ENCODE measurements at regions not wholly inside any gene's neighbourhood (a gene's known extent, or its start where the extent isn't known, plus 50 kb on each side); places are given as distances from the start of the nearest gene placed in this dataset.

DNA sequence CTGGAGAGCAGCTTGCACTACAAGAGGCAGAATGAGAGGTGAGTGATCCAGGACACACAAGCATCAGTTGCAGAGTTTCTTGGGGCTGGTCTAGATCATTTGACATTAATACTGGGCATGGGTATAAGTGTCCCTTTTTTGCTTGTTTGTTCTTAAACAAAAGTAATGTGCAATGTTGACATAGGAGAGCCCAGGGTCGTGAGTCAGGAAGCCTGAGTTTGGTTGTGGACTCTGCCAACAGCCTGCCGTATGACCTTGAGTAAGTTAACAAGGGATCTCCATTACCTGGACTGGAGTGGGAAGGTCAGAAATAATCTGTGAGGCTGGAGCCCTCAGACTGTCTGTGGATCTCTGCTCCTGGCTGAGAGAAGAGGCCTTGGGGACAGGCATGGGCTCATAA is 170.3 kb downstream of the KCNA5 start:
- Histone ChIP-seq H3K27ac (no peak overlapping the region), H3K4me3 (no peak overlapping the region), H3K9me3 (no peaks in the 10 kb centered on the region), H3K4me1 (peaks cover 5% of the 10 kb centered on the region), H3K27me3 (no peaks in the 10 kb centered on the region), H3K36me3 (ENCODE audit: low read depth, missing control alignments) (no peaks in the 10 kb centered on the region)
- no peak for DNase-seq
- intact Hi-C loops (cut with DNase I; ENCODE audit: low total_unique reads), result no loop called here
- TF ChIP-seq POLR2A (IDR thresholded peaks at IDR 0.05), result no peak
- TF ChIP-seq, protein P1, sequence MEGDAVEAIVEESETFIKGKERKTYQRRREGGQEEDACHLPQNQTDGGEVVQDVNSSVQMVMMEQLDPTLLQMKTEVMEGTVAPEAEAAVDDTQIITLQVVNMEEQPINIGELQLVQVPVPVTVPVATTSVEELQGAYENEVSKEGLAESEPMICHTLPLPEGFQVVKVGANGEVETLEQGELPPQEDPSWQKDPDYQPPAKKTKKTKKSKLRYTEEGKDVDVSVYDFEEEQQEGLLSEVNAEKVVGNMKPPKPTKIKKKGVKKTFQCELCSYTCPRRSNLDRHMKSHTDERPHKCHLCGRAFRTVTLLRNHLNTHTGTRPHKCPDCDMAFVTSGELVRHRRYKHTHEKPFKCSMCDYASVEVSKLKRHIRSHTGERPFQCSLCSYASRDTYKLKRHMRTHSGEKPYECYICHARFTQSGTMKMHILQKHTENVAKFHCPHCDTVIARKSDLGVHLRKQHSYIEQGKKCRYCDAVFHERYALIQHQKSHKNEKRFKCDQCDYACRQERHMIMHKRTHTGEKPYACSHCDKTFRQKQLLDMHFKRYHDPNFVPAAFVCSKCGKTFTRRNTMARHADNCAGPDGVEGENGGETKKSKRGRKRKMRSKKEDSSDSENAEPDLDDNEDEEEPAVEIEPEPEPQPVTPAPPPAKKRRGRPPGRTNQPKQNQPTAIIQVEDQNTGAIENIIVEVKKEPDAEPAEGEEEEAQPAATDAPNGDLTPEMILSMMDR (IDR thresholded peaks at IDR 0.05), result no peak
- 37 to 39% methylated on average over 2 of the region's 2 CpGs for WGBS, 2 donors

DNA sequence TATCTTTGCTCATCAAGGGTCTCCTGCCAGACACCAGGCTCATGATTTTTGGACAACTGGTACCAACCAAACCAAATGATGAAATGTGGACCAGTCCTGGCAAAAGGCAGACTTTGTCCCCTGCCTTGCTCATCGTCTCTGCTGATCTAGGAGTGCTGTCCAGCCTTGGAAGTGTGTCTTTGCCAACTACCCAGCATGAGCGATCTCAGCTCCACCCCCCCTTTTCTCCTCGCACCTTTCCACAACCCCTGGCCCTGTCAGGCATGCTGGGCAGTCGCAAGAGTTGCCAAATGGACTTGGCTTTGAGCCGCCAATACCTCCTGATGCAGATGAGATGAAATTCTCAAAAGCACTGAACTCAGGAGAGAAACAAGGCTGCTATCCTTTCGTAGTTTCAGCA is 174.3 kb downstream of the KCNA5 start:
- intact Hi-C loops (cut with DNase I; ENCODE audit: low total_unique reads), result no loop called here
- no peaks in the 10 kb centered on the region for H3K27me3 ChIP-seq
- no peak overlapping the region for H3K27ac ChIP-seq
- WGBS, 2 donors, result 90 to 94% methylated on average over 6 of the region's 6 CpGs
- TF ChIP-seq, protein P1 (IDR thresholded peaks at IDR 0.05), result no peak
- TF ChIP-seq POLR2A (IDR thresholded peaks at IDR 0.05), result no peak
- H3K4me3 ChIP-seq, result no peak overlapping the region
- no peaks in the 10 kb centered on the region for H3K9me3 ChIP-seq
- DNase-seq, result no peak
- H3K4me1 ChIP-seq, result peaks cover 2% of the 10 kb centered on the region
- no peaks in the 10 kb centered on the region for H3K36me3 ChIP-seq (ENCODE audit: low read depth, missing control alignments)

DNA sequence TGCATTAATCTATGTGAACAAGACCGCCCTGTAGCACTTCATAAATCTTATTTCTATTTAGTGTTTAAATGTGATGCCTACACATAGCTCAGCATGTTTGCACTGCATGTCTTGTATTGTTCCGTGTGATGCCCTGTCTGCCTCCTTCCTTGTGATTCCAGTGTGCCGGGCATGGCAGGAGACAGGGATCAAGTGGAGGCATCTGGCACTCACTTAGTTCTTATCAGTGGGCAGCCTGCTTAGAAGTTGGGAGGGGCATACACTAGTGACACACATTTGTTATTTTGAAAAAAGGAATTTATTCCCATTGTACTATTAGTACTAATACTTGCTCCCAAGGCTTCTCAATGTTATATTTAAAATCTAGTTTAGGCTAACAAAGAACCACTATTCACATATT is 176.4 kb downstream of the KCNA5 start:
- Histone ChIP-seq H3K27ac (no peak overlapping the region), H3K4me1 (no peaks in the 10 kb centered on the region), H3K36me3 (ENCODE audit: low read depth, missing control alignments) (no peaks in the 10 kb centered on the region), H3K9me3 (no peaks in the 10 kb centered on the region), H3K27me3 (no peaks in the 10 kb centered on the region), H3K4me3 (no peak overlapping the region)
- no peak for DNase-seq
- intact Hi-C loops (cut with DNase I; ENCODE audit: low total_unique reads), result no loop called here
- 78 to 79% methylated on average over 3 of the region's 3 CpGs for WGBS, 2 donors
- no peak for TF ChIP-seq POLR2A (IDR thresholded peaks at IDR 0.05)
- TF ChIP-seq, protein P1 (IDR thresholded peaks at IDR 0.05), result no peak

DNA sequence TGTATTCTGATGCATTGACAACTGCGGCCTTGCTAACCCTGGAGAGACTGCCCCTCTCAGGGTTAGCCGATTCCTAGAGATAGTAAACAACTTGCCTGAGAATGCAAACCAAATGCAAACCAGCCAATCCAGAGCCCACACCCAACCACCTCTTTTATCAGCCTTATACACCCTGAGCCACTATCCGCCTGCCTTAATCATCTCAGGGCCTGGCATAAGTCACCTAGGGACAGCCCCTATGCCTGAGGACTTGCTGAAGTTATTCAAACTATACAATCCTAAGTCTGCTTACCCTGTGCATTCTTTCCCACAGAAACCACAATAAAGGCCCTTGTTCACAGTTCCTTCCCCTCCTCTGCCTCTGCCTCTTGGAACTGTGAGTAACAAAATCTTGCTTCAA is 177.2 kb downstream of the KCNA5 start:
- WGBS, 2 donors, result 80 to 87% methylated on average over 3 of the region's 3 CpGs
- intact Hi-C loops (cut with DNase I; ENCODE audit: low total_unique reads), result no loop called here

DNA sequence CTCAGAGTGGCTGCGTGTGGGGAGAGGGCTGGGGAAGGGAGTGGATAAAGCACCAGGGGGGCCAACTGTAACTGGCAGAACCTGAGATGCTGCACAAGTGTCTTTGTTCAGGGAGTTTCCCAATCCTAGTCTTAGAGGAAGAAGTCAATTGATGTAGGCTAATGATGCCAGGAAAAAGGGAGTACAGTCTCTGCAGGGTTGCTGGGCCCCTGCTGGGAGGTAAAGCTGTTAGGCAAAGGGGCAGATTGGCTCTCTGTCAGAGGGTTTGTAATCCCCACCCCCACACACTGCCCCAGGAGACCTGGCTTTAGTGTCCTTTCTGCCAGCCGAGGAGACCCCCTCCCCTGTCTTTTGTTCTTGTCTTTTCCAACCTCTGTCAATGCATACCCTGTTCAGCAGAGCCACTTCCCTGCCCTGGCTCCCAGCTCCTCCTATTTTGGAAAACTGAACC is 178.4 kb downstream of the KCNA5 start:
- Histone ChIP-seq H3K27me3 (no peaks in the 10 kb centered on the region), H3K36me3 (ENCODE audit: low read depth, missing control alignments) (no peaks in the 10 kb centered on the region), H3K4me3 (no peak overlapping the region), H3K4me1 (no peaks in the 10 kb centered on the region), H3K27ac (no peak overlapping the region), H3K9me3 (no peaks in the 10 kb centered on the region)
- 42 to 60% methylated on average over 2 of the region's 2 CpGs for WGBS, 2 donors
- TF ChIP-seq, protein P1 (IDR thresholded peaks at IDR 0.05), result no peak
- no peak for TF ChIP-seq POLR2A (IDR thresholded peaks at IDR 0.05)
- intact Hi-C loops (cut with DNase I; ENCODE audit: low total_unique reads), result no loop called here
- DNase-seq, result no peak

More for the DNA sequence above, 177.2 kb downstream of the KCNA5 start:
- Histone ChIP-seq H3K27me3 (no peaks in the 10 kb centered on the region), H3K4me1 (no peaks in the 10 kb centered on the region), H3K36me3 (ENCODE audit: low read depth, missing control alignments) (no peaks in the 10 kb centered on the region), H3K27ac (no peak overlapping the region), H3K4me3 (no peak overlapping the region), H3K9me3 (no peaks in the 10 kb centered on the region)
- TF ChIP-seq, protein P1 (IDR thresholded peaks at IDR 0.05), result no peak
- no peak for TF ChIP-seq POLR2A (IDR thresholded peaks at IDR 0.05)
- no peak for DNase-seq

Measured in testis (tissue), 2 donors.